IMR-90 (cell line): ENCODE measurements at regions not wholly inside any gene's neighbourhood (a gene's known extent, or its start where the extent isn't known, plus 50 kb on each side); places are given as distances from the start of the nearest gene placed in this dataset.

Experiments
- ATAC-seq: fragments of 200-7000 bp; cut with Tn5 transposase; 2 replicates; pipeline ENCODE4 v1.9.1; 2020; ENCODE audit warnings: low read depth, mild to moderate bottlenecking, moderate library complexity
- BruUV-seq: library from RNA; stranded (reverse); fragments of 400-500 nt; replicated peaks from 2 replicates; lab custom pipeline; 2021; lab: Mats Ljungman, UMichigan
- CTCF ChIA-PET: fragments of 300-600 bp; formaldehyde crosslinking; extraction: SDS; loops from one replicate; lab custom pipeline; 2021; ENCODE audit warnings: antibody characterized with exemption; lab: Yijun Ruan, JAX
- POLR2A ChIA-PET: fragments of 300-600 bp; sonication (Branson Sonifier 250); formaldehyde crosslinking; loops from one replicate; lab custom pipeline; 2022; ENCODE audit warnings: antibody characterized with exemption; ENCODE audit not compliant: unreplicated experiment; lab: Charles Lee
- DNase-seq: peaks from one replicate; pipeline ENCODE4 v3.0.0; 2013
- H2AFZ ChIP-seq: replicated peaks from 2 replicates; pipeline ENCODE3; 2013; ENCODE audit warnings: low read length, mild to moderate bottlenecking; ENCODE audit not compliant: poor library complexity
- H2AK5ac ChIP-seq: 2 replicates; pipeline ENCODE4 v1.6.1; 2013; ENCODE audit warnings: low read depth, low read length, inconsistent platforms
- H2AK9ac ChIP-seq: replicated peaks from 2 replicates; pipeline ENCODE3; 2013; ENCODE audit warnings: mild to moderate bottlenecking, low read depth, low read length, moderate library complexity; ENCODE audit not compliant: poor library complexity
- H2BK120ac ChIP-seq: 2 replicates; pipeline ENCODE4 v1.6.1; 2013; ENCODE audit warnings: low read depth, low read length, inconsistent platforms
- H2BK15ac ChIP-seq: 3 replicates; pipeline ENCODE4 v1.6.1; 2013; ENCODE audit warnings: low read depth, low read length, inconsistent platforms
- H2BK20ac ChIP-seq: 2 replicates; pipeline ENCODE4 v1.6.1; 2013; ENCODE audit warnings: low read depth, mild to moderate bottlenecking, inconsistent platforms, low read length, moderate library complexity
- H2BK5ac ChIP-seq: 2 replicates; pipeline ENCODE4 v1.6.1; 2013; ENCODE audit warnings: mild to moderate bottlenecking, low read depth, low read length, inconsistent platforms; ENCODE audit not compliant: poor library complexity, severe bottlenecking
- H3K14ac ChIP-seq: replicated peaks from 2 replicates; pipeline ENCODE4 v1.6.1; 2013; ENCODE audit warnings: low read depth, low read length, inconsistent platforms
- H3K18ac ChIP-seq: 2 replicates; pipeline ENCODE4 v1.6.1; 2013; ENCODE audit warnings: low read depth, low read length, control low read depth
- H3K23ac ChIP-seq: 2 replicates; pipeline ENCODE4 v1.6.1; 2013; ENCODE audit warnings: low read depth, low read length, inconsistent platforms
- H3K27ac ChIP-seq: 2 replicates; pipeline ENCODE4 v1.5.1; 2013; ENCODE audit warnings: mild to moderate bottlenecking, control low read depth, low read length; ENCODE audit not compliant: insufficient read depth
- H3K27me3 ChIP-seq: 2 replicates; pipeline ENCODE4 v1.6.1; 2013; ENCODE audit warnings: low read length; ENCODE audit not compliant: control insufficient read depth, insufficient read depth
- H3K36me3 ChIP-seq: 2 replicates; pipeline ENCODE4 v1.6.1; 2013; ENCODE audit warnings: low read length, mixed read lengths; ENCODE audit not compliant: control insufficient read depth, insufficient read depth
- H3K4ac ChIP-seq: 2 replicates; pipeline ENCODE4 v1.6.1; 2013; ENCODE audit warnings: low read depth, low read length, inconsistent platforms
- H3K4me1 ChIP-seq: 2 replicates; pipeline ENCODE4 v1.6.1; 2013; ENCODE audit warnings: low read length, mixed read lengths; ENCODE audit not compliant: control insufficient read depth, insufficient read depth
- H3K4me2 ChIP-seq: 2 replicates; pipeline ENCODE4 v1.6.1; 2013; ENCODE audit warnings: low read depth, mild to moderate bottlenecking, control low read depth, low read length, moderate library complexity
- H3K4me3 ChIP-seq: 2 replicates; pipeline ENCODE4 v1.5.1; 2013; ENCODE audit warnings: low read depth, mild to moderate bottlenecking, control low read depth, low read length, moderate library complexity; ENCODE audit not compliant: insufficient read depth
- H3K56ac ChIP-seq: 2 replicates; pipeline ENCODE4 v1.6.1; 2013; ENCODE audit warnings: low read length, inconsistent platforms; ENCODE audit not compliant: insufficient read depth; ENCODE audit errors: extremely low read depth
- H3K79me1 ChIP-seq, 2 experiments: 2 replicates each; pipeline ENCODE4 v1.6.1; 2013; ENCODE audit warnings: low read length in 2 of 2, inconsistent platforms in 1 of 2, low read depth in 1 of 2
- H3K9ac ChIP-seq: 2 replicates; pipeline ENCODE4 v1.6.1; 2013; ENCODE audit warnings: low read depth, low read length, control low read depth
- H3K9me1 ChIP-seq: 2 replicates; pipeline ENCODE4 v1.6.1; 2013; ENCODE audit warnings: low read length, inconsistent platforms; ENCODE audit not compliant: insufficient read depth
- H3K9me3 ChIP-seq: 2 replicates; pipeline ENCODE4 v1.6.1; 2013; ENCODE audit warnings: low read length; ENCODE audit not compliant: control insufficient read depth, insufficient read depth
- H4K20me1 ChIP-seq: 2 replicates; pipeline ENCODE4 v1.6.1; 2013; ENCODE audit warnings: low read length, inconsistent platforms; ENCODE audit not compliant: insufficient read depth
- H4K5ac ChIP-seq: 2 replicates; pipeline ENCODE4 v1.6.1; 2013; ENCODE audit warnings: mild to moderate bottlenecking, low read depth, low read length, control low read depth
- H4K8ac ChIP-seq, 2 experiments: 2 replicates each; pipeline ENCODE4 v1.6.1; 2013; ENCODE audit warnings: low read depth in 2 of 2, low read length in 2 of 2, control low read depth in 1 of 2, inconsistent platforms in 1 of 2
- H4K91ac ChIP-seq: 2 replicates; pipeline ENCODE4 v1.6.1; 2013; ENCODE audit warnings: low read depth, low read length, inconsistent platforms; ENCODE audit not compliant: insufficient read depth
- BHLHE40 ChIP-seq: fragments of 150-350 bp; IDR thresholded peaks from 2 replicates; pipeline ENCODE4 v1.6.1; 2016; ENCODE audit warnings: mild to moderate bottlenecking, low read depth, low read length
- CEBPB ChIP-seq: IDR thresholded peaks from 2 replicates; pipeline ENCODE4 v1.6.1; 2012; ENCODE audit warnings: low read depth, low read length, improper control_type of control experiment
- CHD1 ChIP-seq: IDR thresholded peaks from 2 replicates; pipeline ENCODE4 v1.6.1; 2012; ENCODE audit warnings: low read depth, low read length, improper control_type of control experiment
- CTCF ChIP-seq: conservative IDR thresholded peaks from 2 replicates; pipeline ENCODE4 v1.5.1; 2012; ENCODE audit warnings: mild to moderate bottlenecking, low read depth, low read length, improper control_type of control experiment
- ELK1 ChIP-seq: fragments of 150-350 bp; IDR thresholded peaks from 2 replicates; pipeline ENCODE4 v1.6.1; 2016; ENCODE audit warnings: low read depth, mild to moderate bottlenecking, low read length, moderate library complexity, borderline replicate concordance
- FOS ChIP-seq: fragments of 150-350 bp; IDR thresholded peaks from 2 replicates; pipeline ENCODE4 v1.6.1; 2016; ENCODE audit warnings: low read depth, low read length
- MAFK ChIP-seq: IDR thresholded peaks from 2 replicates; pipeline ENCODE4 v1.6.1; 2012; ENCODE audit warnings: low read depth, low read length, improper control_type of control experiment
- MAZ ChIP-seq: IDR thresholded peaks from 2 replicates; pipeline ENCODE4 v1.6.1; 2012; ENCODE audit warnings: low read depth, mild to moderate bottlenecking, low read length, improper control_type of control experiment, moderate library complexity, borderline replicate concordance
- MXI1 ChIP-seq: IDR thresholded peaks from 2 replicates; pipeline ENCODE4 v1.6.1; 2012; ENCODE audit warnings: low read depth, mild to moderate bottlenecking, low read length, moderate library complexity, borderline replicate concordance
- NFE2L2 ChIP-seq: fragments of 150-350 bp; IDR thresholded peaks from 2 replicates; pipeline ENCODE4 v1.6.1; 2016; ENCODE audit warnings: low read depth, mild to moderate bottlenecking, low read length
- POLR2A ChIP-seq: IDR thresholded peaks from 2 replicates; pipeline ENCODE4 v1.6.1; 2012; ENCODE audit warnings: mild to moderate bottlenecking, low read depth, low read length
- RAD21 ChIP-seq: IDR thresholded peaks from 2 replicates; pipeline ENCODE4 v1.6.1; 2012; ENCODE audit warnings: low read length, improper control_type of control experiment
- RCOR1 ChIP-seq: IDR thresholded peaks from 2 replicates; pipeline ENCODE4 v1.6.1; 2012; ENCODE audit warnings: mild to moderate bottlenecking, low read length, improper control_type of control experiment; ENCODE audit not compliant: insufficient replicate concordance
- RFX5 ChIP-seq: IDR thresholded peaks from 2 replicates; pipeline ENCODE4 v1.8.0; 2012; ENCODE audit warnings: low read depth, mild to moderate bottlenecking, low read length, moderate library complexity
- SMC3 ChIP-seq: fragments of 150-350 bp; IDR thresholded peaks from 2 replicates; pipeline ENCODE4 v1.6.1; 2016; ENCODE audit warnings: low read depth, mild to moderate bottlenecking, antibody characterized with exemption, low read length, moderate library complexity
- USF2 ChIP-seq: fragments of 150-350 bp; IDR thresholded peaks from 2 replicates; pipeline ENCODE4 v1.6.1; 2017; ENCODE audit warnings: mild to moderate bottlenecking, antibody characterized with exemption, low read length, low read depth
- WGBS, 2 experiments: methylation state at CpG; one replicate each; pipeline versions ENCODE4 v1.1.5 to v1.1.7; 2013; ENCODE audit warnings: missing lambda C conversion rate in 2 of 2; ENCODE audit not compliant: insufficient read length in 1 of 2; ENCODE audit errors: extremely low coverage in 2 of 2; 5-methylcytosine and 5-hydroxymethylcytosine counted together
- dilution Hi-C: fragments of 300-500 bp; cut with HindIII; formaldehyde crosslinking; loops from one replicate; pipeline ENCODE4 v1.14.3; 2018; ENCODE audit warnings: low sequenced_read_pairs; ENCODE audit not compliant: unreplicated experiment
- in situ Hi-C: fragments of 300-500 bp; cut with MboI; formaldehyde crosslinking; loops from 3 replicates; pipeline ENCODE4 v1.14.3; 2019; ENCODE audit warnings: low sequenced_read_pairs, inconsistent platforms, mixed read lengths
- intact Hi-C: fragments of 100-400 bp; cut with micrococcal nuclease; formaldehyde crosslinking; loops from 2 replicates; pipeline ENCODE4 v1.10.0; 2022

GRCh38 chr19:57067440-57067839 is 52.3 kb upstream of the USP29 start:
- Histone ChIP-seq H3K56ac (no peak overlapping the region), H3K4me2 (no peak overlapping the region), H3K36me3 (no peaks in the 10 kb centered on the region), H2BK15ac (no peak overlapping the region), H2AFZ (no peak overlapping the region), H4K8ac (no peak overlapping the region), H4K5ac (no peak overlapping the region), H3K79me1 (no peaks in the 10 kb centered on the region), H3K23ac (no peak overlapping the region), H3K9me3 (peaks cover 42% of the 10 kb centered on the region), H3K27me3 (no peaks in the 10 kb centered on the region), H3K27ac (no peak overlapping the region), H4K20me1 (no peaks in the 10 kb centered on the region), H3K18ac (no peak overlapping the region), H3K9ac (no peak overlapping the region), H2BK20ac (no peak overlapping the region), H2AK5ac (no peak overlapping the region), H3K9me1 (no peaks in the 10 kb centered on the region), H3K4ac (no peak overlapping the region), H3K4me3 (no peak overlapping the region), H2BK5ac (no peak overlapping the region), H4K91ac (no peak overlapping the region), H2BK120ac (no peak overlapping the region), H3K14ac (no peak overlapping the region), H2AK9ac (no peak overlapping the region), H3K4me1 (no peaks in the 10 kb centered on the region)
- no CpG with 5 or more reads among the region's 3 CpGs for WGBS, 2 experiments
- CTCF ChIA-PET, result no interaction called here
- intact Hi-C loops (no loop called here), dilution Hi-C loops (no loop called here), in situ Hi-C loops (no loop called here)
- no peak for ATAC-seq
- POLR2A ChIA-PET, result no interaction called here
- BruUV-seq, result no TSS peak
- no peak for TF ChIP-seq MAFK
- TF ChIP-seq NFE2L2, result no peak
- TF ChIP-seq CEBPB, result no peak
- no peak for TF ChIP-seq SMC3
- no peak for TF ChIP-seq BHLHE40
- no peak for TF ChIP-seq RFX5
- TF ChIP-seq USF2, result no peak
- no peak for TF ChIP-seq POLR2A
- no peak for TF ChIP-seq RAD21
- no peak for TF ChIP-seq MXI1
- TF ChIP-seq FOS, result no peak
- no peak for TF ChIP-seq ELK1
- no peak for TF ChIP-seq CTCF
- no peak for TF ChIP-seq RCOR1
- no peak for TF ChIP-seq MAZ
- TF ChIP-seq CHD1, result no peak
- no peak for DNase-seq
